Mesothelial cell of epicardium (in vitro differentiated cells): ENCODE measurements at regions not wholly inside any gene's neighbourhood (a gene's known extent, or its start where the extent isn't known, plus 50 kb on each side); places are given as distances from the start of the nearest gene placed in this dataset.
"Not testable (repeated sequence)": the region's sequence is repeated elsewhere in the genome, so short reads cannot be mapped to it uniquely, and the experiment has no call there.

Experiments
- DNase-seq, 2 experiments: peaks; one replicate each; pipeline ENCODE4 v3.0.0; 2021; ENCODE audit warnings: low spot score in 2 of 2; ENCODE audit not compliant: unreplicated experiment in 2 of 2
- H3K27ac Mint-ChIP-seq: 2 replicates; pipeline ENCODE4 v1.8.0; 2021; ENCODE audit warnings: mixed read lengths
- H3K27me3 Mint-ChIP-seq: 2 replicates; pipeline ENCODE4 v1.8.0; 2021; ENCODE audit warnings: low read depth, mixed read lengths
- H3K36me3 Mint-ChIP-seq: 2 replicates; pipeline ENCODE4 v1.8.0; 2021; ENCODE audit warnings: mixed read lengths
- H3K4me1 Mint-ChIP-seq: 2 replicates; pipeline ENCODE4 v1.8.0; 2021; ENCODE audit warnings: mixed read lengths
- H3K4me3 Mint-ChIP-seq: 2 replicates; pipeline ENCODE4 v1.8.0; 2021; ENCODE audit warnings: mild to moderate bottlenecking, moderate library complexity, mixed read lengths
- H3K9me3 Mint-ChIP-seq: 2 replicates; pipeline ENCODE4 v1.8.0; 2021; ENCODE audit warnings: mixed read lengths
- TF ChIP-seq, protein P1 (sequence below): fragments of 200-600 bp; sonication (generic); IDR thresholded peaks from one replicate; pipeline ENCODE4 v1.5.0; 2021; ENCODE audit warnings: antibody characterized with exemption; ENCODE audit not compliant: unreplicated experiment

DNA sequence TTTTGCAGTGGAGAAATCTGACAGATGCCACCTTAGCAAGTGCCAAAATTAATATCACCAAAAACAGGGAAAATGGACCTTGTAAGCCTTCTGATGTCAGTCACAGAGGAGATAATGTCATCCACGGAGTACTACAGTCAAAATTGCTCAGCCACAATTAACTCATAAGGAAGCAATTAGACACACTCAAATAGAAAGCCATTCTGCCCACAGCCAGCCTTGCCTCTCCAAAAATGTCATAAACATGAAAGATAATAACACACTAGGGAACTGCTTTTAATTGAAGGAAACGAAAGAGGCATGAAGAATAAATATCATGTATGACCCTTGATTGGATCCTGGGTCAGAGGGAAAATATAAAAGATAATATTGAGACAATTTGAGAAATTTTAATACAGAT lies 505.6 kb upstream of the API5 start:
- no peaks in the 10 kb centered on the region for H3K4me1 Mint-ChIP-seq
- no peak overlapping the region for H3K4me3 Mint-ChIP-seq
- no peaks in the 10 kb centered on the region for H3K36me3 Mint-ChIP-seq
- no peak overlapping the region for H3K27ac Mint-ChIP-seq
- no peaks in the 10 kb centered on the region for H3K27me3 Mint-ChIP-seq
- DNase-seq = no peak
- no peaks in the 10 kb centered on the region for H3K9me3 Mint-ChIP-seq
- TF ChIP-seq, protein P1, sequence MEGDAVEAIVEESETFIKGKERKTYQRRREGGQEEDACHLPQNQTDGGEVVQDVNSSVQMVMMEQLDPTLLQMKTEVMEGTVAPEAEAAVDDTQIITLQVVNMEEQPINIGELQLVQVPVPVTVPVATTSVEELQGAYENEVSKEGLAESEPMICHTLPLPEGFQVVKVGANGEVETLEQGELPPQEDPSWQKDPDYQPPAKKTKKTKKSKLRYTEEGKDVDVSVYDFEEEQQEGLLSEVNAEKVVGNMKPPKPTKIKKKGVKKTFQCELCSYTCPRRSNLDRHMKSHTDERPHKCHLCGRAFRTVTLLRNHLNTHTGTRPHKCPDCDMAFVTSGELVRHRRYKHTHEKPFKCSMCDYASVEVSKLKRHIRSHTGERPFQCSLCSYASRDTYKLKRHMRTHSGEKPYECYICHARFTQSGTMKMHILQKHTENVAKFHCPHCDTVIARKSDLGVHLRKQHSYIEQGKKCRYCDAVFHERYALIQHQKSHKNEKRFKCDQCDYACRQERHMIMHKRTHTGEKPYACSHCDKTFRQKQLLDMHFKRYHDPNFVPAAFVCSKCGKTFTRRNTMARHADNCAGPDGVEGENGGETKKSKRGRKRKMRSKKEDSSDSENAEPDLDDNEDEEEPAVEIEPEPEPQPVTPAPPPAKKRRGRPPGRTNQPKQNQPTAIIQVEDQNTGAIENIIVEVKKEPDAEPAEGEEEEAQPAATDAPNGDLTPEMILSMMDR = no peak

DNA sequence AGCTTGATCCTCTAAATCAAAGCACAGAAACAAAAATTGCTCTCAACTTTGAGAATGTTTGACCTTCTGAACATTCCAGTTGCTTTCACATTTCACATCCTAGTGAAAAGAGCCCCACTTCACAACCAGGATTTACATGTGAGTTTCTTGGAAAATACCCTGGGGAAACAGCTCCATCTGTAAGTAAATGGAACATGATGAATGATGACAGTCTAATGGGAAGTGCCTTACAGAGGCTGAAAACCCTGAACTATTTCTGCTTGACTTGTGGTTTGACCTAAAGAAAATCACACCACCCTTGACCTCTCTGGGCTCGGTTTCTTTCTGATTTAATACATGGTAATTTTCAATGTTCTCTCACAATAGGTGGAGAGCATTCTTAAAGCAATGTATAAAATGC lies 499.4 kb upstream of the API5 start:
- no peaks in the 10 kb centered on the region for H3K9me3 Mint-ChIP-seq
- TF ChIP-seq, protein P1 = no peak
- no peaks in the 10 kb centered on the region for H3K4me1 Mint-ChIP-seq
- no peaks in the 10 kb centered on the region for H3K36me3 Mint-ChIP-seq
- no peak overlapping the region for H3K4me3 Mint-ChIP-seq
- H3K27ac Mint-ChIP-seq = no peak overlapping the region
- DNase-seq = no peak
- no peaks in the 10 kb centered on the region for H3K27me3 Mint-ChIP-seq

DNA sequence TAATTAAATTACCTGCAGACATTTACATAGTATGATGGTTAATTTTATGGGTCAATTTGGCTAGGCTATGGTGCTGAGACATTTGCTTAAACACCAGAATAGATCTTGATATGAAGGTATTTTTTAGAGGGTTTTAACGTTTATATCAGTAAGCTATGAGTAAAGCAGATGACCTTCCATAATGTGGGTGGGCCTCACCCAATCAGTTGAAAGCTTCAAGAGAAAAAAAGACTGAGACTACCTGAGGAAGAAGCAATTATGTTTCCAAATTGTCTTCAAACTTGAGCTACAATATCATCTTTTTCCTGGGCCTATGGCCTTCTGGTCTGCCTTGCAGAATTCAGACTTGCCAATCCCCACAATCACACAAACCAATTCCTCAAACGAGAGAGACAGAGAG lies 498.8 kb upstream of the API5 start:
- Mint-ChIP-seq H3K27ac (no peak overlapping the region), H3K4me3 (no peak overlapping the region), H3K36me3 (no peaks in the 10 kb centered on the region), H3K9me3 (no peaks in the 10 kb centered on the region), H3K4me1 (no peaks in the 10 kb centered on the region), H3K27me3 (no peaks in the 10 kb centered on the region)
- DNase-seq = no peak
- TF ChIP-seq, protein P1 = no peak

DNA sequence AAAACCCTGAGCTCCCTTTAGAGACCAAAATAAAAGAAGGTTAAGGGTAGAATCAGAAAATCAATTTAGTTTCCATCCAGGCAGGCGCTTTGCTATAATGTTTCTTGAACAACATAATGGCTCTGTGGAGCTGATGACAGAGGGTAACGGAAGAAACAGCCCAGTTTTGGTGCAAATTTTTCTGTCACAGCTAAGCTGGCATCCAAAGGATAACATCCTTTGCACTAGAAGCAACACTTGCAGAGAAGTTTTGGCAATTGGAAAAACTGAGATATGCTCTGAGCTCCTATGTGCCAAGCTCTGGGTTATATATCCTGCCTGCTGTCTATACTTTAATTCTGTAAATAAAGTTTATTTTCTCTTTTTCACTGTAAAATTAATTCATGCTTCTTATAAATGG lies 495.3 kb upstream of the API5 start:
- TF ChIP-seq, protein P1 = no peak
- no peaks in the 10 kb centered on the region for H3K27me3 Mint-ChIP-seq
- H3K27ac Mint-ChIP-seq = no peak overlapping the region
- H3K4me1 Mint-ChIP-seq = no peaks in the 10 kb centered on the region
- H3K4me3 Mint-ChIP-seq = no peak overlapping the region
- DNase-seq = no peak
- H3K9me3 Mint-ChIP-seq = no peaks in the 10 kb centered on the region
- H3K36me3 Mint-ChIP-seq = no peaks in the 10 kb centered on the region

DNA sequence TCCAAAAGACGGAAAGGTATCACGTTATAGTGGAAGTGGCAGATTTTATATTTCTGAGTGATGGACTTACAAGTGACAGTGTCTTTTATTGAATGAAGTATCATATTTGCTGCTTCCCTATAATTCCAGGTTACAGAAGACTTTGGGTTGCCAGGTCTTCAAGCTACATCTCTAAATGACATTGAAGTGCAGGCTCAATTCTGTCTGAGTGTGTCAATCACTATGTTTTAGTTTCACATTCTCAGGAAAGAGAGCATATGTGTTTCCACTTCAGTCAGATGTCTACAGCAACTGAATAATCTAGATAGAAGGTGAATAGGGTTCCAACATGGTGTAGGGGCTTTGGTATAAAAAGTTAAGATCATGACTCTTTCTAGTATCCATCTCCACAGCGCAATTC lies 492.7 kb upstream of the API5 start:
- no peaks in the 10 kb centered on the region for H3K4me1 Mint-ChIP-seq
- DNase-seq = no peak
- H3K9me3 Mint-ChIP-seq = no peaks in the 10 kb centered on the region
- no peak overlapping the region for H3K4me3 Mint-ChIP-seq
- no peaks in the 10 kb centered on the region for H3K36me3 Mint-ChIP-seq
- H3K27me3 Mint-ChIP-seq = no peaks in the 10 kb centered on the region
- TF ChIP-seq, protein P1 = no peak
- H3K27ac Mint-ChIP-seq = no peak overlapping the region

DNA sequence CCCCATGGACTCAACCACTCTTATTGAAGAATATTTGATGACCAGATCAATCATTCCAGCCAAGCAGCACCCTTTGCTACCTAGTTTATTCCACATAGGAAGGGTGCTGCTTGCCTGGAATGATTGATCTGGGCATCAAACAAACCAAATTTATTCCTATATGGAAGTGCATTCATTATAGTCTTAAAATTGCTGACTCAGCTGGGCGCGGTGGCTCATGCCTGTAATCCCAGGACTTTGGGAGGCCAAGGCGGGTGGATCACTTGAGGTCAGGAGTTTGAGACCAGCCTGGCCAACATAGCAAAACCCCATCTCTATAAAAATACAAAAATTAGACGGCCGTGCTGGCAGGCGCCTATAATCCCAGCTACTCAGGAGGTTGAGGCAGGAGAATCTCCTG lies 489.6 kb upstream of the API5 start:
- not testable (repeated sequence) for H3K27ac Mint-ChIP-seq, H3K9me3 Mint-ChIP-seq, H3K4me3 Mint-ChIP-seq, H3K36me3 Mint-ChIP-seq, H3K4me1 Mint-ChIP-seq, H3K27me3 Mint-ChIP-seq, DNase-seq
